WTC11 (cell line): ENCODE measurements at regions not wholly inside any gene's neighbourhood (a gene's known extent, or its start where the extent isn't known, plus 50 kb on each side); places are given as distances from the start of the nearest gene placed in this dataset.

Source experiments
- ATAC-seq: fragments of 200-7000 bp; cut with Tn5 transposase; 2 replicates; pipeline ENCODE4 v1.10.0; 2021; ENCODE audit warnings: mild to moderate bottlenecking, moderate library complexity
- CTCF ChIA-PET: fragments of 300-600 bp; sonication (Branson Sonifier 250); formaldehyde crosslinking; loops from one replicate; lab custom pipeline; 2021; ENCODE audit warnings: antibody characterized with exemption; lab: Charles Lee
- POLR2A ChIA-PET: fragments of 350-600 bp; sonication (Branson Sonifier 250); formaldehyde crosslinking; loops from one replicate; lab custom pipeline; 2021; ENCODE audit warnings: antibody characterized with exemption; lab: Charles Lee
- DNase-seq: peaks from one replicate; pipeline ENCODE4 v3.0.0; 2021; ENCODE audit warnings: low spot score
- H3K27ac Mint-ChIP-seq: 2 replicates; pipeline ENCODE4 v1.8.0; 2021; ENCODE audit warnings: mixed read lengths
- H3K27me3 Mint-ChIP-seq: 2 replicates; pipeline ENCODE4 v1.8.0; 2021; ENCODE audit warnings: low read depth, mild to moderate bottlenecking, moderate library complexity, mixed read lengths
- H3K36me3 Mint-ChIP-seq: 2 replicates; pipeline ENCODE4 v1.8.0; 2021; ENCODE audit warnings: mixed read lengths
- H3K4me1 Mint-ChIP-seq: 2 replicates; pipeline ENCODE4 v1.8.0; 2022; ENCODE audit warnings: mixed read lengths
- H3K4me3 Mint-ChIP-seq: 2 replicates; pipeline ENCODE4 v1.8.0; 2021; ENCODE audit warnings: mild to moderate bottlenecking, moderate library complexity, mixed read lengths
- H3K9me3 Mint-ChIP-seq: 2 replicates; pipeline ENCODE4 v1.8.0; 2021; ENCODE audit warnings: mixed read lengths
- ATF1 ChIP-seq: sonication (generic); formaldehyde crosslinking; IDR thresholded peaks from 2 replicates; pipeline ENCODE4 v1.8.1; 2023; ENCODE audit warnings: mild to moderate bottlenecking, moderate library complexity, missing genetic modification reagents
- CBFB ChIP-seq: sonication (generic); formaldehyde crosslinking; IDR thresholded peaks from 2 replicates; pipeline ENCODE4 v1.8.1; 2022; ENCODE audit warnings: mild to moderate bottlenecking, low read depth, missing genetic modification reagents
- FOXJ3 ChIP-seq: sonication (generic); formaldehyde crosslinking; IDR thresholded peaks from 2 replicates; pipeline ENCODE4 v1.9.0; 2021; ENCODE audit warnings: missing genetic modification reagents, mild to moderate bottlenecking, borderline replicate concordance
- HMGA2 ChIP-seq: fragments of 250-450 bp; sonication (Bioruptor Pico); IDR thresholded peaks from 2 replicates; pipeline ENCODE4 v1.4.0; 2021; ENCODE audit warnings: mild to moderate bottlenecking, moderate library complexity
- OVOL2 ChIP-seq: fragments of 250-450 bp; sonication (Bioruptor Pico); IDR thresholded peaks from 2 replicates; pipeline ENCODE4 v1.9.0; 2021; ENCODE audit warnings: mild to moderate bottlenecking, borderline replicate concordance
- SP1 ChIP-seq: sonication (generic); formaldehyde crosslinking; conservative IDR thresholded peaks from 2 replicates; pipeline ENCODE4 v1.8.1; 2022; ENCODE audit warnings: missing genetic modification reagents
- ZNF121 ChIP-seq: sonication (generic); formaldehyde crosslinking; IDR thresholded peaks from 2 replicates; pipeline ENCODE4 v1.8.0; 2023; ENCODE audit warnings: missing genetic modification reagents
- ZNF138 ChIP-seq: sonication (generic); formaldehyde crosslinking; conservative IDR thresholded peaks from 2 replicates; pipeline ENCODE4 v1.8.1; 2022; ENCODE audit warnings: mild to moderate bottlenecking, moderate library complexity, missing genetic modification reagents
- ZNF317 ChIP-seq: sonication (generic); formaldehyde crosslinking; IDR thresholded peaks from 2 replicates; pipeline ENCODE4 v1.8.1; 2023; ENCODE audit warnings: low read depth, mild to moderate bottlenecking, moderate library complexity, missing genetic modification reagents, borderline replicate concordance
- ZNF416 ChIP-seq: fragments of 250-450 bp; sonication (Bioruptor Pico); IDR thresholded peaks from 2 replicates; pipeline ENCODE4 v1.9.0; 2021; ENCODE audit warnings: mild to moderate bottlenecking, inconsistent platforms
- ZNF671 ChIP-seq: fragments of 250-450 bp; sonication (Bioruptor Pico); IDR thresholded peaks from 2 replicates; pipeline ENCODE4 v1.8.0; 2021; ENCODE audit warnings: mild to moderate bottlenecking
- TF ChIP-seq, protein P1 (sequence below): sonication (generic); formaldehyde crosslinking; IDR thresholded peaks from 2 replicates; pipeline ENCODE4 v1.8.1; 2023; ENCODE audit warnings: mild to moderate bottlenecking, missing genetic modification reagents
- TF ChIP-seq, protein P2 (sequence below): sonication (generic); formaldehyde crosslinking; IDR thresholded peaks from 2 replicates; pipeline ENCODE4 v1.8.1; 2022; ENCODE audit warnings: mild to moderate bottlenecking, missing genetic modification reagents, moderate library complexity, borderline replicate concordance
- TF ChIP-seq, protein P3 (sequence below): sonication (generic); formaldehyde crosslinking; IDR thresholded peaks from 2 replicates; pipeline ENCODE4 v1.8.1; 2022; ENCODE audit warnings: low read depth, mild to moderate bottlenecking, moderate library complexity, missing genetic modification reagents, borderline replicate concordance
- TF ChIP-seq, protein P4 (sequence below): sonication (generic); formaldehyde crosslinking; IDR thresholded peaks from 2 replicates; pipeline ENCODE4 v1.8.0; 2022; ENCODE audit warnings: mild to moderate bottlenecking, missing genetic modification reagents
- TF ChIP-seq, protein P5 (sequence below): fragments of 250-450 bp; sonication (Bioruptor Pico); IDR thresholded peaks from 2 replicates; pipeline ENCODE4 v1.9.0; 2021; ENCODE audit warnings: mild to moderate bottlenecking
- TF ChIP-seq, protein P6 (sequence below): sonication (generic); formaldehyde crosslinking; conservative IDR thresholded peaks from 2 replicates; pipeline ENCODE4 v1.8.1; 2022; ENCODE audit warnings: mild to moderate bottlenecking, missing genetic modification reagents
- TF ChIP-seq, protein P7 (sequence below): fragments of 250-450 bp; sonication (Bioruptor Pico); IDR thresholded peaks from 2 replicates; pipeline ENCODE4 v1.8.0; 2021; ENCODE audit warnings: mild to moderate bottlenecking
- TF ChIP-seq, protein P8 (sequence below): sonication (generic); formaldehyde crosslinking; IDR thresholded peaks from 2 replicates; pipeline ENCODE4 v1.8.1; 2022; ENCODE audit warnings: low read depth, missing genetic modification reagents, borderline replicate concordance
- TF ChIP-seq, protein P9 (sequence below): sonication (generic); formaldehyde crosslinking; conservative IDR thresholded peaks from 2 replicates; pipeline ENCODE4 v1.8.1; 2023; ENCODE audit warnings: mild to moderate bottlenecking, low read depth, missing genetic modification reagents, moderate library complexity

DNA sequence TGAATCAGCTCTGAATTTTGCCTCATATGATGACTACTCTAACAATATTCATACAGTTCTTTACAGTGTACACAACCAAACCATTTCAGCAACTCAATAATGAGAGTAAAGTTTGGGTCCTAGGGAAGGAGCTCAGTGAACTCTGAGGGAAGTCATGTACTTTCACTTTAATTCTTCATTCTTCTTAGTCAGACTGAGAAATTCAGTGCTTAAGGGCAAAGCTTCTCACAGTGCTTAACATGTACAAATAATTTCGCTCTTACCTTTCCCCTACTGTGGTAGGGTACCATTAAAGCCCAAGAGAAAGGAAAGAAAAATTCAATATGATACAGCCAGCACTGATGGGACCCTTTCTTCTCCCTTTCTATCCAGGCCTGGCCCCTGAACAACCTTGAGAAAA is 435.0 kb downstream of the NELL2 start:
- Mint-ChIP-seq H3K27ac (no peak overlapping the region), H3K4me3 (no peak overlapping the region)
- POLR2A ChIA-PET: no interaction called here

More for the DNA sequence above, 435.0 kb downstream of the NELL2 start:
- ATAC-seq: no peak
- Mint-ChIP-seq H3K4me1 (0 out of 2 replicates have a peak, but pooled peaks cover 2% of the 10 kb centered on the region), H3K36me3 (no peaks in the 10 kb centered on the region), H3K27me3 (no peaks in the 10 kb centered on the region; the same call in 1 of the 2 replicates), H3K9me3 (0 out of 2 replicates have a peak, but pooled peaks cover 5% of the 10 kb centered on the region)
- TF ChIP-seq, protein P1, sequence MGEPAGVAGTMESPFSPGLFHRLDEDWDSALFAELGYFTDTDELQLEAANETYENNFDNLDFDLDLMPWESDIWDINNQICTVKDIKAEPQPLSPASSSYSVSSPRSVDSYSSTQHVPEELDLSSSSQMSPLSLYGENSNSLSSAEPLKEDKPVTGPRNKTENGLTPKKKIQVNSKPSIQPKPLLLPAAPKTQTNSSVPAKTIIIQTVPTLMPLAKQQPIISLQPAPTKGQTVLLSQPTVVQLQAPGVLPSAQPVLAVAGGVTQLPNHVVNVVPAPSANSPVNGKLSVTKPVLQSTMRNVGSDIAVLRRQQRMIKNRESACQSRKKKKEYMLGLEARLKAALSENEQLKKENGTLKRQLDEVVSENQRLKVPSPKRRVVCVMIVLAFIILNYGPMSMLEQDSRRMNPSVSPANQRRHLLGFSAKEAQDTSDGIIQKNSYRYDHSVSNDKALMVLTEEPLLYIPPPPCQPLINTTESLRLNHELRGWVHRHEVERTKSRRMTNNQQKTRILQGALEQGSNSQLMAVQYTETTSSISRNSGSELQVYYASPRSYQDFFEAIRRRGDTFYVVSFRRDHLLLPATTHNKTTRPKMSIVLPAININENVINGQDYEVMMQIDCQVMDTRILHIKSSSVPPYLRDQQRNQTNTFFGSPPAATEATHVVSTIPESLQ: no peak
- TF ChIP-seq, protein P2, sequence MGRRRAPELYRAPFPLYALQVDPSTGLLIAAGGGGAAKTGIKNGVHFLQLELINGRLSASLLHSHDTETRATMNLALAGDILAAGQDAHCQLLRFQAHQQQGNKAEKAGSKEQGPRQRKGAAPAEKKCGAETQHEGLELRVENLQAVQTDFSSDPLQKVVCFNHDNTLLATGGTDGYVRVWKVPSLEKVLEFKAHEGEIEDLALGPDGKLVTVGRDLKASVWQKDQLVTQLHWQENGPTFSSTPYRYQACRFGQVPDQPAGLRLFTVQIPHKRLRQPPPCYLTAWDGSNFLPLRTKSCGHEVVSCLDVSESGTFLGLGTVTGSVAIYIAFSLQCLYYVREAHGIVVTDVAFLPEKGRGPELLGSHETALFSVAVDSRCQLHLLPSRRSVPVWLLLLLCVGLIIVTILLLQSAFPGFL (CRISPR knock-in tag): no peak
- TF ChIP-seq ZNF671 (CRISPR knock-in tag) (no peak), OVOL2 (no peak), FOXJ3 (CRISPR knock-in tag) (no peak), ZNF416 (no peak), SP1 (CRISPR knock-in tag) (no peak), ZNF317 (CRISPR knock-in tag) (no peak), ZNF121 (no peak), ZNF138 (CRISPR knock-in tag) (no peak), ATF1 (no peak), HMGA2 (CRISPR knock-in tag) (no peak), CBFB (CRISPR knock-in tag) (no peak)
- TF ChIP-seq, protein P3, sequence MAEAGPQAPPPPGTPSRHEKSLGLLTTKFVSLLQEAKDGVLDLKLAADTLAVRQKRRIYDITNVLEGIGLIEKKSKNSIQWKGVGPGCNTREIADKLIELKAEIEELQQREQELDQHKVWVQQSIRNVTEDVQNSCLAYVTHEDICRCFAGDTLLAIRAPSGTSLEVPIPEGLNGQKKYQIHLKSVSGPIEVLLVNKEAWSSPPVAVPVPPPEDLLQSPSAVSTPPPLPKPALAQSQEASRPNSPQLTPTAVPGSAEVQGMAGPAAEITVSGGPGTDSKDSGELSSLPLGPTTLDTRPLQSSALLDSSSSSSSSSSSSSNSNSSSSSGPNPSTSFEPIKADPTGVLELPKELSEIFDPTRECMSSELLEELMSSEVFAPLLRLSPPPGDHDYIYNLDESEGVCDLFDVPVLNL (CRISPR knock-in tag): no peak
- TF ChIP-seq, protein P4, sequence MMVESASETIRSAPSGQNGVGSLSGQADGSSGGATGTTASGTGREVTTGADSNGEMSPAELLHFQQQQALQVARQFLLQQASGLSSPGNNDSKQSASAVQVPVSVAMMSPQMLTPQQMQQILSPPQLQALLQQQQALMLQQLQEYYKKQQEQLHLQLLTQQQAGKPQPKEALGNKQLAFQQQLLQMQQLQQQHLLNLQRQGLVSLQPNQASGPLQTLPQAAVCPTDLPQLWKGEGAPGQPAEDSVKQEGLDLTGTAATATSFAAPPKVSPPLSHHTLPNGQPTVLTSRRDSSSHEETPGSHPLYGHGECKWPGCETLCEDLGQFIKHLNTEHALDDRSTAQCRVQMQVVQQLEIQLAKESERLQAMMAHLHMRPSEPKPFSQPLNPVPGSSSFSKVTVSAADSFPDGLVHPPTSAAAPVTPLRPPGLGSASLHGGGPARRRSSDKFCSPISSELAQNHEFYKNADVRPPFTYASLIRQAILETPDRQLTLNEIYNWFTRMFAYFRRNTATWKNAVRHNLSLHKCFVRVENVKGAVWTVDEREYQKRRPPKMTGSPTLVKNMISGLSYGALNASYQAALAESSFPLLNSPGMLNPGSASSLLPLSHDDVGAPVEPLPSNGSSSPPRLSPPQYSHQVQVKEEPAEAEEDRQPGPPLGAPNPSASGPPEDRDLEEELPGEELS (CRISPR knock-in tag): no peak
- TF ChIP-seq, protein P5, sequence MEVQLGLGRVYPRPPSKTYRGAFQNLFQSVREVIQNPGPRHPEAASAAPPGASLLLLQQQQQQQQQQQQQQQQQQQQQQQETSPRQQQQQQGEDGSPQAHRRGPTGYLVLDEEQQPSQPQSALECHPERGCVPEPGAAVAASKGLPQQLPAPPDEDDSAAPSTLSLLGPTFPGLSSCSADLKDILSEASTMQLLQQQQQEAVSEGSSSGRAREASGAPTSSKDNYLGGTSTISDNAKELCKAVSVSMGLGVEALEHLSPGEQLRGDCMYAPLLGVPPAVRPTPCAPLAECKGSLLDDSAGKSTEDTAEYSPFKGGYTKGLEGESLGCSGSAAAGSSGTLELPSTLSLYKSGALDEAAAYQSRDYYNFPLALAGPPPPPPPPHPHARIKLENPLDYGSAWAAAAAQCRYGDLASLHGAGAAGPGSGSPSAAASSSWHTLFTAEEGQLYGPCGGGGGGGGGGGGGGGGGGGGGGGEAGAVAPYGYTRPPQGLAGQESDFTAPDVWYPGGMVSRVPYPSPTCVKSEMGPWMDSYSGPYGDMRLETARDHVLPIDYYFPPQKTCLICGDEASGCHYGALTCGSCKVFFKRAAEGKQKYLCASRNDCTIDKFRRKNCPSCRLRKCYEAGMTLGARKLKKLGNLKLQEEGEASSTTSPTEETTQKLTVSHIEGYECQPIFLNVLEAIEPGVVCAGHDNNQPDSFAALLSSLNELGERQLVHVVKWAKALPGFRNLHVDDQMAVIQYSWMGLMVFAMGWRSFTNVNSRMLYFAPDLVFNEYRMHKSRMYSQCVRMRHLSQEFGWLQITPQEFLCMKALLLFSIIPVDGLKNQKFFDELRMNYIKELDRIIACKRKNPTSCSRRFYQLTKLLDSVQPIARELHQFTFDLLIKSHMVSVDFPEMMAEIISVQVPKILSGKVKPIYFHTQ (CRISPR knock-in tag): no peak
- TF ChIP-seq, protein P6, sequence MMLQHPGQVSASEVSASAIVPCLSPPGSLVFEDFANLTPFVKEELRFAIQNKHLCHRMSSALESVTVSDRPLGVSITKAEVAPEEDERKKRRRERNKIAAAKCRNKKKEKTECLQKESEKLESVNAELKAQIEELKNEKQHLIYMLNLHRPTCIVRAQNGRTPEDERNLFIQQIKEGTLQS (CRISPR knock-in tag): no peak
- TF ChIP-seq, protein P7, sequence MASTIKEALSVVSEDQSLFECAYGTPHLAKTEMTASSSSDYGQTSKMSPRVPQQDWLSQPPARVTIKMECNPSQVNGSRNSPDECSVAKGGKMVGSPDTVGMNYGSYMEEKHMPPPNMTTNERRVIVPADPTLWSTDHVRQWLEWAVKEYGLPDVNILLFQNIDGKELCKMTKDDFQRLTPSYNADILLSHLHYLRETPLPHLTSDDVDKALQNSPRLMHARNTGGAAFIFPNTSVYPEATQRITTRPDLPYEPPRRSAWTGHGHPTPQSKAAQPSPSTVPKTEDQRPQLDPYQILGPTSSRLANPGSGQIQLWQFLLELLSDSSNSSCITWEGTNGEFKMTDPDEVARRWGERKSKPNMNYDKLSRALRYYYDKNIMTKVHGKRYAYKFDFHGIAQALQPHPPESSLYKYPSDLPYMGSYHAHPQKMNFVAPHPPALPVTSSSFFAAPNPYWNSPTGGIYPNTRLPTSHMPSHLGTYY (CRISPR knock-in tag): no peak
- TF ChIP-seq, protein P8, sequence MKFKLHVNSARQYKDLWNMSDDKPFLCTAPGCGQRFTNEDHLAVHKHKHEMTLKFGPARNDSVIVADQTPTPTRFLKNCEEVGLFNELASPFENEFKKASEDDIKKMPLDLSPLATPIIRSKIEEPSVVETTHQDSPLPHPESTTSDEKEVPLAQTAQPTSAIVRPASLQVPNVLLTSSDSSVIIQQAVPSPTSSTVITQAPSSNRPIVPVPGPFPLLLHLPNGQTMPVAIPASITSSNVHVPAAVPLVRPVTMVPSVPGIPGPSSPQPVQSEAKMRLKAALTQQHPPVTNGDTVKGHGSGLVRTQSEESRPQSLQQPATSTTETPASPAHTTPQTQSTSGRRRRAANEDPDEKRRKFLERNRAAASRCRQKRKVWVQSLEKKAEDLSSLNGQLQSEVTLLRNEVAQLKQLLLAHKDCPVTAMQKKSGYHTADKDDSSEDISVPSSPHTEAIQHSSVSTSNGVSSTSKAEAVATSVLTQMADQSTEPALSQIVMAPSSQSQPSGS (CRISPR knock-in tag): no peak
- TF ChIP-seq, protein P9, sequence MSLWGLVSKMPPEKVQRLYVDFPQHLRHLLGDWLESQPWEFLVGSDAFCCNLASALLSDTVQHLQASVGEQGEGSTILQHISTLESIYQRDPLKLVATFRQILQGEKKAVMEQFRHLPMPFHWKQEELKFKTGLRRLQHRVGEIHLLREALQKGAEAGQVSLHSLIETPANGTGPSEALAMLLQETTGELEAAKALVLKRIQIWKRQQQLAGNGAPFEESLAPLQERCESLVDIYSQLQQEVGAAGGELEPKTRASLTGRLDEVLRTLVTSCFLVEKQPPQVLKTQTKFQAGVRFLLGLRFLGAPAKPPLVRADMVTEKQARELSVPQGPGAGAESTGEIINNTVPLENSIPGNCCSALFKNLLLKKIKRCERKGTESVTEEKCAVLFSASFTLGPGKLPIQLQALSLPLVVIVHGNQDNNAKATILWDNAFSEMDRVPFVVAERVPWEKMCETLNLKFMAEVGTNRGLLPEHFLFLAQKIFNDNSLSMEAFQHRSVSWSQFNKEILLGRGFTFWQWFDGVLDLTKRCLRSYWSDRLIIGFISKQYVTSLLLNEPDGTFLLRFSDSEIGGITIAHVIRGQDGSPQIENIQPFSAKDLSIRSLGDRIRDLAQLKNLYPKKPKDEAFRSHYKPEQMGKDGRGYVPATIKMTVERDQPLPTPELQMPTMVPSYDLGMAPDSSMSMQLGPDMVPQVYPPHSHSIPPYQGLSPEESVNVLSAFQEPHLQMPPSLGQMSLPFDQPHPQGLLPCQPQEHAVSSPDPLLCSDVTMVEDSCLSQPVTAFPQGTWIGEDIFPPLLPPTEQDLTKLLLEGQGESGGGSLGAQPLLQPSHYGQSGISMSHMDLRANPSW (CRISPR knock-in tag): no peak
- CTCF ChIA-PET: no interaction called here
- no peak for DNase-seq
